NCI-H2029 (cell line): ENCODE measurements at regions not wholly inside any gene's neighbourhood (a gene's known extent, or its start where the extent isn't known, plus 50 kb on each side); places are given as distances from the start of the nearest gene placed in this dataset.

Experiments
- DNase-seq: peaks from one replicate; lab custom pipeline; 2025; lab: John Stamatoyannopoulos, UW

GRCh38 chr2:151083856-151084795, 177.5 kb downstream of the RBM43 start:
- DNase-seq: no peak

- DNase-seq: no peak
Observed at GRCh38 chr2:151078889-151079288, 182.8 kb downstream of the RBM43 start.

- DNase-seq: no peak
Observed at GRCh38 chr2:151071906-151072305, 189.8 kb downstream of the RBM43 start.

- no peak for DNase-seq
Observed at GRCh38 chr2:151071382-151071781, 190.3 kb downstream of the RBM43 start.

- DNase-seq: no peak
Observed at GRCh38 chr2:151070253-151070652, 191.4 kb downstream of the RBM43 start.

GRCh38 chr2:151067658-151068369, 193.8 kb downstream of the RBM43 start:
- DNase-seq: no peak

- DNase-seq: no peak
Observed at GRCh38 chr2:151063271-151063670, 198.4 kb downstream of the RBM43 start.

GRCh38 chr2:151060287-151060686, 201.4 kb downstream of the RBM43 start:
- DNase-seq: no peak

GRCh38 chr2:151056870-151057269, 204.8 kb downstream of the RBM43 start:
- no peak for DNase-seq

- DNase-seq: no peak
Observed at GRCh38 chr2:151053661-151053990, 208.0 kb downstream of the RBM43 start.

GRCh38 chr2:151052850-151053660, 208.6 kb downstream of the RBM43 start:
- DNase-seq: no peak

- DNase-seq: no peak
Observed at GRCh38 chr2:151051574-151052220, 210.0 kb downstream of the RBM43 start.

- no peak for DNase-seq
Observed at GRCh38 chr2:151049746-151050145, 211.9 kb downstream of the RBM43 start.

- DNase-seq: no peak
Observed at GRCh38 chr2:151048331-151049054, 213.2 kb downstream of the RBM43 start.

- DNase-seq: no peak
Observed at GRCh38 chr2:151043484-151043883, 218.2 kb downstream of the RBM43 start.

- DNase-seq: no peak
Observed at GRCh38 chr2:151042964-151043363, 218.7 kb downstream of the RBM43 start.

GRCh38 chr2:151040039-151040438, 221.6 kb downstream of the RBM43 start:
- no peak for DNase-seq

GRCh38 chr2:151038516-151038915, 223.1 kb downstream of the RBM43 start:
- DNase-seq: no peak

- no peak for DNase-seq
Observed at GRCh38 chr2:151037434-151037833, 224.2 kb downstream of the RBM43 start.

GRCh38 chr2:151033271-151034248, 228.1 kb downstream of the RBM43 start:
- no peak for DNase-seq
